H9 (cell line): ENCODE measurements at regions not wholly inside any gene's neighbourhood (a gene's known extent, or its start where the extent isn't known, plus 50 kb on each side); places are given as distances from the start of the nearest gene placed in this dataset.

Experiments used
- DNase-seq: peaks from one replicate; pipeline ENCODE4 v3.0.0-alpha.2; 2017
- H2AFZ ChIP-seq: one replicate; pipeline ENCODE4 v1.6.1; 2013; ENCODE audit warnings: mild to moderate bottlenecking, low read length, control low read depth, moderate library complexity
- H2AK5ac ChIP-seq: 2 replicates; pipeline ENCODE4 v1.6.1; 2013; ENCODE audit warnings: low read length, control low read depth, mixed read lengths; ENCODE audit not compliant: insufficient read length
- H2BK120ac ChIP-seq: one replicate; pipeline ENCODE4 v1.6.1; 2013; ENCODE audit warnings: low read depth, mild to moderate bottlenecking, low read length, control low read depth, inconsistent platforms; ENCODE audit not compliant: poor library complexity, severe bottlenecking
- H2BK12ac ChIP-seq: 2 replicates; pipeline ENCODE4 v1.6.1; 2013; ENCODE audit warnings: low read length, control low read depth, mixed read lengths, low read depth; ENCODE audit not compliant: insufficient read length
- H2BK15ac ChIP-seq: 2 replicates; pipeline ENCODE4 v1.6.1; 2013; ENCODE audit warnings: low read depth, low read length, control low read depth
- H2BK20ac ChIP-seq: one replicate; pipeline ENCODE4 v1.6.1; 2013; ENCODE audit warnings: low read depth, mild to moderate bottlenecking, low read length, control low read depth, inconsistent platforms; ENCODE audit not compliant: poor library complexity, severe bottlenecking
- H2BK5ac ChIP-seq: 2 replicates; pipeline ENCODE4 v1.6.1; 2013; ENCODE audit warnings: low read length, control low read depth, mixed read lengths; ENCODE audit not compliant: insufficient read length
- H3K14ac ChIP-seq: 2 replicates; pipeline ENCODE4 v1.6.1; 2013; ENCODE audit warnings: low read length, control low read depth; ENCODE audit not compliant: insufficient read depth
- H3K18ac ChIP-seq: 2 replicates; pipeline ENCODE4 v1.6.1; 2013; ENCODE audit warnings: low read depth, mild to moderate bottlenecking, mixed read lengths, low read length, control low read depth; ENCODE audit not compliant: insufficient read length
- H3K23ac ChIP-seq: 2 replicates; pipeline ENCODE4 v1.6.1; 2013; ENCODE audit warnings: low read length, control low read depth, mixed read lengths, low read depth; ENCODE audit not compliant: insufficient read length
- H3K23me2 ChIP-seq: 2 replicates; pipeline ENCODE4 v1.6.1; 2013; ENCODE audit warnings: low read depth, mild to moderate bottlenecking, mixed read lengths, low read length, control low read depth; ENCODE audit not compliant: insufficient read length, poor library complexity, severe bottlenecking
- H3K27ac ChIP-seq: 2 replicates; pipeline ENCODE4 v1.5.1; 2013; ENCODE audit warnings: low read length, control low read depth, mixed read lengths, low read depth; ENCODE audit not compliant: insufficient read length
- H3K27me3 ChIP-seq: 2 replicates; pipeline ENCODE4 v1.6.1; 2013; ENCODE audit warnings: low read length, control low read depth, inconsistent platforms; ENCODE audit not compliant: insufficient read depth
- H3K4ac ChIP-seq: 2 replicates; pipeline ENCODE4 v1.6.1; 2013; ENCODE audit warnings: low read depth, mild to moderate bottlenecking, control low read depth, inconsistent platforms, low read length, moderate library complexity
- H3K4me1 ChIP-seq: 2 replicates; pipeline ENCODE4 v1.6.1; 2013; ENCODE audit warnings: low read length, control low read depth, inconsistent platforms; ENCODE audit not compliant: insufficient read depth
- H3K4me2 ChIP-seq: 2 replicates; pipeline ENCODE4 v1.6.1; 2013; ENCODE audit warnings: low read length, control low read depth, mixed read lengths; ENCODE audit not compliant: insufficient read length, insufficient read depth
- H3K56ac ChIP-seq: 2 replicates; pipeline ENCODE4 v1.6.1; 2013; ENCODE audit warnings: low read depth, mild to moderate bottlenecking, mixed read lengths, low read length, control low read depth; ENCODE audit not compliant: insufficient read length
- H3K79me1 ChIP-seq: 2 replicates; pipeline ENCODE4 v1.6.1; 2013; ENCODE audit warnings: low read depth, mild to moderate bottlenecking, moderate library complexity, low read length, control low read depth, inconsistent platforms; ENCODE audit not compliant: insufficient read depth, poor library complexity, severe bottlenecking
- H3K79me2 ChIP-seq: 2 replicates; pipeline ENCODE4 v1.6.1; 2013; ENCODE audit warnings: low read length, control low read depth, inconsistent platforms; ENCODE audit not compliant: insufficient read depth
- H3K9ac ChIP-seq: 2 replicates; pipeline ENCODE4 v1.6.1; 2013; ENCODE audit warnings: low read length, control low read depth, mixed read lengths; ENCODE audit not compliant: insufficient read length; ENCODE audit errors: extremely low read depth
- H3K9me3 ChIP-seq: one replicate; pipeline ENCODE4 v1.6.1; 2013; ENCODE audit warnings: low read depth, low read length, inconsistent platforms; ENCODE audit not compliant: control insufficient read depth
- H3T11ph ChIP-seq: one replicate; pipeline ENCODE4 v1.6.1; 2013; ENCODE audit warnings: mild to moderate bottlenecking, low read length, control low read depth, inconsistent platforms
- H4K20me1 ChIP-seq: one replicate; pipeline ENCODE4 v1.6.1; 2013; ENCODE audit not compliant: control insufficient read depth, insufficient read length, insufficient read depth
- H4K5ac ChIP-seq: 2 replicates; pipeline ENCODE4 v1.6.1; 2013; ENCODE audit warnings: low read depth, mild to moderate bottlenecking, mixed read lengths, low read length, control low read depth; ENCODE audit not compliant: insufficient read length
- H4K8ac ChIP-seq: replicated peaks from 2 replicates; pipeline ENCODE4 v1.6.1; 2013; ENCODE audit warnings: low read length, control low read depth, mixed read lengths, low read depth; ENCODE audit not compliant: insufficient read length
- H4K91ac ChIP-seq: 2 replicates; pipeline ENCODE4 v1.6.1; 2013; ENCODE audit warnings: low read depth, mild to moderate bottlenecking, moderate library complexity, mixed read lengths, low read length, control low read depth; ENCODE audit not compliant: insufficient read length
- H3K27ac Mint-ChIP-seq, 3 experiments: 2 replicates in 2 of 3; 3 replicates in 1 of 3; pipeline ENCODE4 v1.8.0; 2020 to 2021; ENCODE audit warnings: mixed read lengths in 3 of 3, mild to moderate bottlenecking in 1 of 3, moderate library complexity in 1 of 3
- H3K27me3 Mint-ChIP-seq: 2 replicates; pipeline ENCODE4 v1.8.0; 2021; ENCODE audit warnings: low read depth, mild to moderate bottlenecking, moderate library complexity, mixed read lengths
- H3K36me3 Mint-ChIP-seq, 3 experiments: 2 replicates in 2 of 3; 3 replicates in 1 of 3; pipeline ENCODE4 v1.8.0; 2020 to 2021; ENCODE audit warnings: low read depth in 3 of 3, mixed read lengths in 3 of 3; ENCODE audit not compliant: insufficient read depth in 1 of 3
- H3K4me1 Mint-ChIP-seq, 2 experiments: 2 replicates each; pipeline ENCODE4 v1.8.0; 2020; ENCODE audit warnings: mixed read lengths in 2 of 2
- H3K4me3 Mint-ChIP-seq, 2 experiments: 2 replicates in 1 of 2; 3 replicates in 1 of 2; pipeline ENCODE4 v1.8.0; 2020 to 2021; ENCODE audit warnings: mild to moderate bottlenecking in 2 of 2, mixed read lengths in 2 of 2, moderate library complexity in 1 of 2
- H3K9me3 Mint-ChIP-seq, 2 experiments: 2 replicates in 1 of 2; 3 replicates in 1 of 2; pipeline ENCODE4 v1.8.0; 2020; ENCODE audit warnings: mild to moderate bottlenecking in 2 of 2, mixed read lengths in 2 of 2, moderate library complexity in 1 of 2
- CTCF ChIP-seq: fragments of 200-600 bp; sonication (generic); conservative IDR thresholded peaks from 3 replicates; pipeline ENCODE4 v1.8.0; 2021; ENCODE audit warnings: antibody characterized with exemption, mild to moderate bottlenecking
- WGBS: extraction: QIAGEN DNeasy Blood & Tissue Kit; methylation state at CpG from one replicate; pipeline ENCODE4 v1.1.7; 2013; ENCODE audit warnings: missing lambda C conversion rate, low lambda C conversion rate, mixed read lengths; ENCODE audit not compliant: insufficient read length; ENCODE audit errors: extremely low coverage; 5-methylcytosine and 5-hydroxymethylcytosine counted together

- peak; percentile 45 for TF ChIP-seq CTCF
- Histone ChIP-seq H2AFZ (no peak overlapping the region), H3K14ac (no peak overlapping the region), H2BK5ac (no peak overlapping the region), H2BK20ac (no peak overlapping the region), H2BK120ac (no peak overlapping the region), H3K56ac (no peak overlapping the region), H3K23me2 (no peaks in the 10 kb centered on the region), H4K5ac (no peak overlapping the region), H3K9ac (no peak overlapping the region), H3T11ph (no peak overlapping the region), H4K8ac (no peak overlapping the region), H2BK15ac (no peak overlapping the region), H2BK12ac (no peak overlapping the region), H3K27me3 (no peaks in the 10 kb centered on the region), H3K79me2 (no peaks in the 10 kb centered on the region), H3K27ac (no peak overlapping the region), H4K20me1 (no peaks in the 10 kb centered on the region), H3K23ac (no peak overlapping the region), H3K79me1 (no peaks in the 10 kb centered on the region), H3K4me1 (no peaks in the 10 kb centered on the region), H3K4me2 (no peak overlapping the region), H2AK5ac (no peak overlapping the region), H3K4ac (no peak overlapping the region), H3K18ac (no peak overlapping the region), H4K91ac (no peak overlapping the region), H3K9me3 (no peaks in the 10 kb centered on the region)
- DNase-seq = no peak
- Mint-ChIP-seq H3K27me3 (no peaks in the 10 kb centered on the region), H3K4me1 (no peaks in the 10 kb centered on the region), H3K4me3 (no peak overlapping the region), H3K27ac (no peak overlapping the region), H3K36me3 (no peaks in the 10 kb centered on the region), H3K9me3 (0 out of 5 replicates have a peak, but pooled peaks cover 0 to 2% of the 10 kb centered on the region in 2 experiments)
- no CpG with 5 or more reads among the region's 4 CpGs for WGBS
These were observed 141.6 kb downstream of the EFHB start for GRCh38 chr3:19792388-19792787.
